ENCODE measurements at regions not wholly inside any gene's neighbourhood (a gene's known extent, or its start where the extent isn't known, plus 50 kb on each side); places are given as distances from the start of the nearest gene placed in this dataset.
"Not testable (repeated sequence)": the region's sequence is repeated elsewhere in the genome, so short reads cannot be mapped to it uniquely, and the experiment has no call there.

GRCh38 chr1:120290105-120290504 is 113.8 kb upstream of the SEC22B start:
- TF ChIP-seq CTCF, POLR2A (IDR thresholded peaks at IDR 0.05): not testable (repeated sequence)
